ENCODE measurements at regions not wholly inside any gene's neighbourhood (a gene's known extent, or its start where the extent isn't known, plus 50 kb on each side); places are given as distances from the start of the nearest gene placed in this dataset.

- Histone ChIP-seq H3K9me3 (ENCODE audit: control insufficient read depth, insufficient read depth, low read length) (no peaks in the 10 kb centered on the region), H3K36me3 (ENCODE audit: control insufficient read depth, insufficient read depth, low read length) (no peaks in the 10 kb centered on the region), H3K56ac (ENCODE audit: extremely low read depth, insufficient read depth, low read length) (no peak overlapping the region), H3K14ac (replicated peaks; ENCODE audit: low read depth, low read length) (no peak overlapping the region), H2BK15ac (ENCODE audit: low read depth, low read length) (peak overlapping the region; percentile 59; the same call in 1 of the 3 replicates), H3K4ac (ENCODE audit: low read depth, low read length) (no peak overlapping the region), H3K18ac (ENCODE audit: low read depth, low read length) (no peak overlapping the region), H3K79me1 (ENCODE audit: low read depth in 1 of 2, low read length in 2 of 2) (no peaks in the 10 kb centered on the region), H3K4me2 (ENCODE audit: low read depth, low read length) (no peak overlapping the region), H3K27me3 (ENCODE audit: control insufficient read depth, insufficient read depth, low read length) (no peaks in the 10 kb centered on the region), H2BK120ac (ENCODE audit: low read depth, low read length) (no peak overlapping the region), H4K20me1 (ENCODE audit: insufficient read depth, low read length) (no peaks in the 10 kb centered on the region), H4K8ac (ENCODE audit: low read depth in 2 of 2, low read length in 2 of 2) (no peak overlapping the region), H3K23ac (ENCODE audit: low read depth, low read length) (no peak overlapping the region), H3K27ac (ENCODE audit: insufficient read depth, low read length) (no peak overlapping the region), H3K4me1 (ENCODE audit: control insufficient read depth, insufficient read depth, low read length) (no peaks in the 10 kb centered on the region; the same call in 1 of the 2 replicates), H2AK5ac (ENCODE audit: low read depth, low read length) (no peak overlapping the region), H4K91ac (ENCODE audit: insufficient read depth, low read depth, low read length) (no peak overlapping the region), H3K4me3 (ENCODE audit: insufficient read depth, low read depth, low read length) (no peak overlapping the region), H3K9ac (ENCODE audit: low read depth, low read length) (no peak overlapping the region), H4K5ac (ENCODE audit: low read depth, low read length) (no peak overlapping the region), H2AFZ (replicated peaks; ENCODE audit: low read length, poor library complexity) (no peak overlapping the region), H2AK9ac (replicated peaks; ENCODE audit: low read depth, low read length, poor library complexity) (no peak overlapping the region), H2BK20ac (ENCODE audit: low read depth, low read length) (no peak overlapping the region; the same call in 1 of the 2 replicates), H3K9me1 (ENCODE audit: insufficient read depth, low read length) (no peaks in the 10 kb centered on the region), H2BK5ac (ENCODE audit: low read depth, low read length, poor library complexity, severe bottlenecking) (no peak overlapping the region)
- no CpG with 5 or more reads among the region's 2 CpGs for WGBS, 2 experiments (ENCODE audit: extremely low coverage in 2 of 2, insufficient read length in 1 of 2)
- intact Hi-C loops (cut with micrococcal nuclease) (no loop called here), dilution Hi-C loops (cut with HindIII; ENCODE audit: low sequenced_read_pairs, unreplicated experiment) (no loop called here), in situ Hi-C loops (cut with MboI; ENCODE audit: low sequenced_read_pairs) (no loop called here)
- DNase-seq, result no peak
- TF ChIP-seq RAD21 (IDR thresholded peaks at IDR 0.05; ENCODE audit: low read length), result no peak
- TF ChIP-seq CTCF (conservative IDR thresholded peaks at IDR 0.05; ENCODE audit: low read depth, low read length), result no peak
- TF ChIP-seq MAZ (IDR thresholded peaks at IDR 0.05; ENCODE audit: borderline replicate concordance, low read depth, low read length), result no peak
- TF ChIP-seq SMC3 (IDR thresholded peaks at IDR 0.05; ENCODE audit: low read depth, low read length), result no peak
- TF ChIP-seq CHD1 (IDR thresholded peaks at IDR 0.05; ENCODE audit: low read depth, low read length), result no peak
- no peak for TF ChIP-seq MXI1 (IDR thresholded peaks at IDR 0.05; ENCODE audit: borderline replicate concordance, low read depth, low read length)
- TF ChIP-seq RFX5 (IDR thresholded peaks at IDR 0.05; ENCODE audit: low read depth, low read length), result no peak
- TF ChIP-seq ELK1 (IDR thresholded peaks at IDR 0.05; ENCODE audit: borderline replicate concordance, low read depth, low read length), result no peak
- TF ChIP-seq USF2 (IDR thresholded peaks at IDR 0.05; ENCODE audit: low read depth, low read length), result no peak
- TF ChIP-seq MAFK (IDR thresholded peaks at IDR 0.05; ENCODE audit: low read depth, low read length), result no peak
- no peak for TF ChIP-seq CEBPB (IDR thresholded peaks at IDR 0.05; ENCODE audit: low read depth, low read length)
- no peak for TF ChIP-seq RCOR1 (IDR thresholded peaks at IDR 0.05; ENCODE audit: insufficient replicate concordance, low read length)
- no peak for ATAC-seq (ENCODE audit: low read depth)
- ChIA-PET POLR2A (ENCODE audit: unreplicated experiment) (no interaction called here), CTCF (no interaction called here)
- no TSS peak for BruUV-seq (replicated peaks)
These were observed 125.1 kb upstream of the BTBD3 start for GRCh38 chr20:11792568-11792953.
